Suprapubic skin (tissue), 4 donors: ENCODE measurements at regions not wholly inside any gene's neighbourhood (a gene's known extent, or its start where the extent isn't known, plus 50 kb on each side); places are given as distances from the start of the nearest gene placed in this dataset.

Experiments used
- DNase-seq, 2 donors: peaks; one replicate each; pipeline ENCODE4 v3.0.0-alpha.2; 2019; ENCODE audit warnings: low spot score in 2 of 2
- H3K27ac ChIP-seq: fragments of 200-600 bp; sonication (generic); one replicate; pipeline ENCODE4 v1.5.1; 2019
- H3K27me3 ChIP-seq: fragments of 200-600 bp; sonication (generic); one replicate; pipeline ENCODE4 v1.5.1; 2019
- H3K36me3 ChIP-seq: fragments of 200-600 bp; sonication (generic); one replicate; pipeline ENCODE4 v1.5.1; 2019
- H3K4me1 ChIP-seq: fragments of 200-600 bp; sonication (generic); one replicate; pipeline ENCODE4 v1.5.1; 2019
- H3K4me3 ChIP-seq: fragments of 200-600 bp; sonication (generic); one replicate; pipeline ENCODE4 v1.5.1; 2019; ENCODE audit warnings: mild to moderate bottlenecking
- H3K9me3 ChIP-seq: fragments of 200-600 bp; sonication (generic); one replicate; pipeline ENCODE4 v1.5.1; 2019
- CTCF ChIP-seq, 2 donors: fragments of 200-600 bp in 1 of 2; fragments of 450-650 bp in 1 of 2; sonication (generic) in 1 of 2; IDR thresholded peaks; one replicate each; pipeline ENCODE4 v1.5.1; 2016 to 2019; ENCODE audit warnings: antibody characterized with exemption in 2 of 2, mild to moderate bottlenecking in 1 of 2, moderate library complexity in 1 of 2
- EP300 ChIP-seq: sonication (generic); formaldehyde crosslinking; IDR thresholded peaks from one replicate; pipeline ENCODE4 v1.6.1; 2017; ENCODE audit warnings: antibody characterized with exemption
- POLR2A ChIP-seq, 2 donors: fragments of 450-650 bp; IDR thresholded peaks; one replicate each; pipeline ENCODE4 v1.6.1; 2017; ENCODE audit warnings: antibody characterized with exemption in 2 of 2, mild to moderate bottlenecking in 2 of 2, moderate library complexity in 2 of 2
- POLR2AphosphoS5 ChIP-seq, 3 donors: sonication (generic); formaldehyde crosslinking; IDR thresholded peaks; one replicate each; pipeline ENCODE4 v1.6.1; 2017; ENCODE audit warnings: antibody characterized with exemption in 3 of 3
- WGBS: methylation state at CpG from one replicate; pipeline ENCODE4 v1.1.5; 2018; 5-methylcytosine and 5-hydroxymethylcytosine counted together

- Histone ChIP-seq H3K4me1 (no peaks in the 10 kb centered on the region), H3K9me3 (no peaks in the 10 kb centered on the region), H3K36me3 (no peaks in the 10 kb centered on the region), H3K27me3 (no peaks in the 10 kb centered on the region), H3K4me3 (no peak overlapping the region), H3K27ac (no peak overlapping the region)
- no peak for TF ChIP-seq EP300
- TF ChIP-seq POLR2AphosphoS5 (IDR thresholded peaks at IDR 0.05) = no peak
- no peak for TF ChIP-seq POLR2A (IDR thresholded peaks at IDR 0.05)
- no peak for TF ChIP-seq CTCF (IDR thresholded peaks at IDR 0.05)
- 79% methylated on average over 1 of the region's 1 CpG for WGBS
- no peak for DNase-seq
These were observed 566.6 kb upstream of the TUSC1 start for GRCh38 chr9:26244661-26245451.

- no peaks in the 10 kb centered on the region for H3K27me3 ChIP-seq
- no peaks in the 10 kb centered on the region for H3K36me3 ChIP-seq
- no peaks in the 10 kb centered on the region for H3K9me3 ChIP-seq
- WGBS = 73% methylated on average over 4 of the region's 4 CpGs
- TF ChIP-seq EP300 = no peak
- no peak for TF ChIP-seq CTCF (IDR thresholded peaks at IDR 0.05)
- no peak for TF ChIP-seq POLR2A (IDR thresholded peaks at IDR 0.05)
- no peak for TF ChIP-seq POLR2AphosphoS5 (IDR thresholded peaks at IDR 0.05)
- no peak overlapping the region for H3K27ac ChIP-seq
- no peak overlapping the region for H3K4me3 ChIP-seq
- no peak for DNase-seq
- H3K4me1 ChIP-seq = no peaks in the 10 kb centered on the region
These were observed 565.5 kb upstream of the TUSC1 start for GRCh38 chr9:26243726-26244125.

- no peak for TF ChIP-seq EP300
- no peak for TF ChIP-seq POLR2AphosphoS5 (IDR thresholded peaks at IDR 0.05)
- no peak for TF ChIP-seq CTCF (IDR thresholded peaks at IDR 0.05)
- no peak for TF ChIP-seq POLR2A (IDR thresholded peaks at IDR 0.05)
- no peaks in the 10 kb centered on the region for H3K27me3 ChIP-seq
- H3K27ac ChIP-seq = no peak overlapping the region
- H3K36me3 ChIP-seq = no peaks in the 10 kb centered on the region
- DNase-seq = no peak
- no peak overlapping the region for H3K4me3 ChIP-seq
- H3K9me3 ChIP-seq = no peaks in the 10 kb centered on the region
- H3K4me1 ChIP-seq = no peaks in the 10 kb centered on the region
- 92% methylated on average over 4 of the region's 4 CpGs for WGBS
These were observed 564.9 kb upstream of the TUSC1 start for GRCh38 chr9:26243029-26243697.

GRCh38 chr9:26240020-26240419 is 561.8 kb upstream of the TUSC1 start:
- H3K4me3 ChIP-seq = no peak overlapping the region
- WGBS = 78% methylated on average over 2 of the region's 2 CpGs
- TF ChIP-seq CTCF (IDR thresholded peaks at IDR 0.05) (no peak), POLR2AphosphoS5 (IDR thresholded peaks at IDR 0.05) (no peak), POLR2A (IDR thresholded peaks at IDR 0.05) (no peak)
- H3K4me1 ChIP-seq = no peaks in the 10 kb centered on the region
- no peaks in the 10 kb centered on the region for H3K9me3 ChIP-seq
- H3K27ac ChIP-seq = no peak overlapping the region
- H3K27me3 ChIP-seq = no peaks in the 10 kb centered on the region
- H3K36me3 ChIP-seq = no peaks in the 10 kb centered on the region
- DNase-seq = no peak

- WGBS = 42% methylated on average over 3 of the region's 3 CpGs
- H3K36me3 ChIP-seq = no peaks in the 10 kb centered on the region
- no peaks in the 10 kb centered on the region for H3K4me1 ChIP-seq
- H3K27me3 ChIP-seq = no peaks in the 10 kb centered on the region
- H3K9me3 ChIP-seq = no peaks in the 10 kb centered on the region
- TF ChIP-seq CTCF (IDR thresholded peaks at IDR 0.05) = no peak
- TF ChIP-seq EP300 = no peak
- TF ChIP-seq POLR2A (IDR thresholded peaks at IDR 0.05) = no peak
- TF ChIP-seq POLR2AphosphoS5 (IDR thresholded peaks at IDR 0.05) = no peak
- H3K4me3 ChIP-seq = no peak overlapping the region
- H3K27ac ChIP-seq = no peak overlapping the region
- no peak for DNase-seq
These were observed 559.0 kb upstream of the TUSC1 start for GRCh38 chr9:26237256-26237655.
